A172 (cell line): ENCODE measurements at regions not wholly inside any gene's neighbourhood (a gene's known extent, or its start where the extent isn't known, plus 50 kb on each side); places are given as distances from the start of the nearest gene placed in this dataset.

Experiments used
- DNase-seq: peaks from one replicate; pipeline ENCODE4 v3.0.0-alpha.2; 2015; ENCODE audit warnings: low spot score

DNA sequence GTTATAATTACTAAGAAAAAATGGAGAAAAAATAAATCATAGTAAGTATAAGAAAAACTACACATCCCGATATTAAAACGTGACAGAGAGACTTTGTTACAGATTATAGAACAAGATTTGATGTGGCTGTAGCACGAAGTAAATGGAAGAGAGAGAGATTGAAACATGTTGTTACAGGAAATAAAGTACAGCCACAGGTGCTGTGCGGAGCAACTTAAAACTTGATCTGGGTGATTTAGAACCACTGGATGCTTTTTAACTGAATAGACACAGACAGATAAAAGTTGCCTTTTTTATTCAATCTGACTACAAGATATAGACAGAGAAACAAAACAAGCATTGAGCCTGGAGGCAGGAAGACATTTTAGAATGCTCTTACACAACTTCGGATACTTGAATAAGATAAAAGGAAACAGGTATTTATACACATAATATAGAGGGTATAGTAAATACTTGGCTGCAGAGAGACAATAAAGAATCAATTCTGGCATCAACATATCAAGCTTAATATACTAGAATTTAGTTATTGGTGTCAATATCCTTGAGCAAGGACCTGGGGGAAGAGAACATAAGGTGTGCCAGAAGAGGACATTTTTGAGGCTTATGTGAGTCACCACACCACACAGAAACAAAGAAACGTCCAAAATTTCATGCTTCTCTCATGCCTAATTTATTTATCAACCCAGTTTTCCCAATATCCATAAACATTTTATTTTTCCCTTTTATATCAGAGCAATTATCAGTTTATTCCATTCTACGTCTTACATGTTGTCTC is 548.5 kb downstream of the SLITRK1 start:
- no peak for DNase-seq

DNA sequence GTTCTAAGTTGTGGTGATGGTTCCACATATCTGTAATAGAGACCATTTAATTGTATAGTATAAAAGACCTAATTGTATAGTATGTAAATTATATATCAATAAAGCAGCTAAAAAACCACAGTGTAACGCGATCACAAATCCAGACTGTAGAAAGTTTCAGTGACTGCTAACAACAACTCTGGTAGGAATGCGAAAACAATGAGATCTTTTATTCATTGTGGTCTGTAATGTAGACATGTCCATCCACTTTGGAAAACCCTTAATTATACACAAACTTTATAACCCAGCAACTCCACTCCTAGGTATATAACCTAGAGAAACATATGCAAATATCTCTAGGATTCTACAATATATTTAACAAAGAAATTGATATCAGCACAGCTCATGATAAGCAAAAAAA is 549.5 kb downstream of the SLITRK1 start:
- DNase-seq: no peak

DNA sequence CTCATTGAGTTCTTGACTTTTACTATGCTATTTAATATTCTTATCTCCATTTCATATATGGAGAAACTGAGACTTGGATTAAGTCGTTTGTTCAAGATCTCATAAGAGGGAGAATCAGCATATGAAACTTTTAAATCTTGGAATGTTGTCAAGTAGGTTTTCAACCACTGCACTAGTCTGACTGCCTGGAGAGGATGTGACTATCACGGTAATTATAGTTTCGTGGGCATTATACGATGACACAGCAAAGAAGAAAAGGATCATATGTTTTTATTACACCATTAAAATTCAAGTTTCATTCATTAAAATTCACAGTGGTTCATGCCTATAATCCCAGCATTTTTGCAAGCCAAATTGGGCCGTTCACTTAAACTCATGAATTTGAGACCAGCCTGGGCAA is 555.2 kb downstream of the SLITRK1 start:
- no peak for DNase-seq

DNA sequence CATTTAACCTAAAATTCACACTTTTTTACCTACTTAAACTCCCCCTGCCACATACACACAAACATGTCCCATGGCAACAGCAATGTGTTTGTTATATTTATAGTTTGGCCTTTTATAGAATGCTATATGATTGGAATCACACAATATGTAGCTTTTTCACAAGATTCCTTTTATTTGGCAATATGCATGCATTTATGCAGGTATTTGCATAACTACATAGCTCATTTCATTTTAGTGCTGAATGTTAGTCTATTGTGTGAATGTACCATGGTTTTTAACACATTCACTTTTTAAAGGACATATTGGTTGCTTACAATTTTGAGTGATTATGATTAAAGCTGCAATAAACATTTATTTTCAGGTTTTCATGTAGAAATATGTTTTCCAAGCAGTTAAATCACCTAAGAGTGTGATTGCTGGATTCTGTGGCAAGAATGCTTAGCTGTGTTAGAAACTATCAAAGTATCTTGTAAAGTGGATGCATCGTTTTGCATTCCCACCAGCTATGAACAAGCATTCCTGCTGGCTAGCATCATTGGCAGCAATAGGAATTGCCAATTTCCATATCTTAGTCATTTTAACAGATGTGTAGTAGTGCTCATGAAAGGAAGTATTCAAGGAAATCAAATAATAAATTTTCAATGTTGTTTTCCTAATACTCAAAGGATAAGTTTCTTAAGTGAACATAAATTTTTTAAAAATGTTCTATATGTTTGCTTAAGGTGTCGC is 557.0 kb downstream of the SLITRK1 start:
- DNase-seq: no peak

DNA sequence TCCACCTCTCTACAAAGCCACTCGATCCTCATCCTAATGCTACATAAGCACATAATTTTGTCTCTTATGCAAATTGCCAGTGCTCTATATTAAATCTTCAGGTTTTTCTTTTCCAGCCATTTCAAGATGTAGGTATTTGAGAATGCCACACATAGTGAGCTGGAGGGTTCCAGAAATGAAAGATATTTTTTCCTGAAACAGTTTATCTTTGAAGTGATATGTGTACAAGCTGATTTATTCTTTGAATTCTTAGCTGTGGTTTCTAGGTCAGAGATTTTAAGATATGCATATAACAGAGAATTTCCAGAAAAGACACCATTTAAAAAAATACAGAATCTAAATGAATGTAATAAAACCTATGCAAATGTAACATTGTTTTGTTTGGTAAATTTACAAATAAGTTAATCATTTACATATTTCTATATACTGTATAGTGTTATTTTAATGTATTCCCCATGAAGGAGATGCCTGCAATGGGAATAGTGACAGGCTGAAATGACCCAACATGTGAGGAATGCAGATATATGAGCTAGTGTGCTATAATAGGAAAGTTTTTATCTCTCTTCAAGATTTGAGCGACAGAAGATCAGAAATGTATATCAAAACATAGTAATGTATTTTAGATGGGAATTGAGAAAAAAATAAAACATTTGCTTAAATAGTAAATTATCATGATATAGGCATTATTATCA is 570.2 kb downstream of the SLITRK1 start:
- DNase-seq: peak; percentile 24

DNA sequence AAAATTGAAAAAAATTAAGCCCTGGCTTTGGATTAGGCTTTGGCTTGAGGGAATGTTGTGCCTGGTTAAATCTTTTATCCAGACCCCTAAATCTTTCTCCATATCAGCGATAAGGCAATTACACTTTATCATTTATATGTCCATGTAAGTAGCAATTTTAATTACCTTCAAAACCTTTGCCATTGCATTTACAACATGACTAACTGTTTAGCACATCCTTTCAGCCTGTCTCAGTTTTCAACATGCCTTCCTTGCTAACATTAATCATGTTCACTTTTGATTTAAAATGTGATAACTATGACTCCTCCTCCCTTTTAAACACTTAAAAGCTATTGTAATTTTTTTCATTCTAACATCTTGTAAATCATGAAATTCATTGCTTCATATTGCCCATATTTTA is 583.7 kb downstream of the SLITRK1 start:
- DNase-seq: no peak

DNA sequence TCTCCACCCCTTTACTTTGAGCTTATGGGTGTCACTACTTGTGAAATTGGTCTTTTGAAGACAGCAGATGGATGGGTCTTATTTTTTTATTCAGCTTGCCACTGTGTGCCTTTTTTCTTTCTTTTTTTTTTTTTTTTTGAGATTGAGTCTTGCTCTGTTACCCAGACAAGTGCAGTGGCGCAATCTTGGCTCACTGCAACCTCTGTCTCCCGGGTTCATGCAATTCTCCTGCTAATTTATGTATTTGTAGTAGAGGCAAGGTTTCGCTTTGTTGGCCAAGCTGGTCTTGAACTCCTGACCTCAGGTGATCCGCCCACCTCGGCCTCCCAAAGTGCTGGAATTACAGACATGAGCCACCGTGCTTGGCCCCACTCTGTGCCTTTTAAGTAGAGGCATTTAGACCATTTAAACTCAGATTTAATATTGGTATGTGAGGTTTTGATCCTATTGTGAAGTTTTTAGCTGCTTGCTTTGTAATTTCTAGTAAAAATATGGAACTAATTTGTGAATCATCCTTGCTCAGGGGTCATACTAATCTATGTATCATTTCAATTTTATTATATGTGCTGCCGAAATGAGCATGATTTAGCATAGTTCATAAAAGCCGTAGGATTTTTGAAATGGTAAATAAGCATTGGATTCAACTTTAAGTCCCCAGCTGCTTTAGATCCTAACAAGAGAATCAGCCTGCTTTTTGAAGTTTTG is 584.5 kb downstream of the SLITRK1 start:
- DNase-seq: no peak

DNA sequence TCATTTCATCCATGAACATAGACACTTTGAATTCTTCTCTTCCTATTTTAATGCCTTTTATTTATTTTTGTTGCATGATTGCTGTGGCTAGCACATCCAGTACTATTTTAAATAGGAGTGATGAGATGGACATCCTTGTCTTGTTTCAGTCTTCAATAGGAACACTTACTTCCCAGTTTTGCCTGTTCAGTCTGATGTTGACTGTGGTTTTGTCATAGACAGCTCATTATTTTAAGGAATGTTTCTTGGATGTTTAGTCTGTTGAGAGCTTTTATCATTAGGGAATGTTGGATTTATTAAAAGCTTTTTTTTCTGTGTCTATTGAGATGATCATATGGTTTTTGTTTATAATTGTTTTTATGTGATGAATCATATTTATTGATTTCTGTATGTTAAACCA is 586.6 kb downstream of the SLITRK1 start:
- no peak for DNase-seq

DNA sequence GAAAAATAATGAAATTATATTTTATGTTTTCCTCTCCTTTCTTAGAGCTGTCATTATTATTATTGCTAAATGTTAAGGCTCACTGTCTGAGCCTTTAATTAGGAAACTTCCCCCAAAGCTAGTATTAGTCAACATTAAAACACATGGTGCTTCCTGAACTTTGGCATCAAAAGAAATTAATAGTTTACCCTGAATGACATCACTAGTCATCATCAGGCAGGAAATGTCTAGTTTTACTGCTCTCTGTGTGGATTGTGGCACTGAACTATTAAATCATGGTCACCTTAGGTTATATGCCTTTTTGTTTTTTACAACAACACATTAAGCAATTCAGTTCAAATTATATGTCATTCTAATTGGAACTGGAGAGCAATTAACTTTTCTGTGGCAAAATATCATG is 595.5 kb downstream of the SLITRK1 start:
- peak; percentile 13 for DNase-seq

DNA sequence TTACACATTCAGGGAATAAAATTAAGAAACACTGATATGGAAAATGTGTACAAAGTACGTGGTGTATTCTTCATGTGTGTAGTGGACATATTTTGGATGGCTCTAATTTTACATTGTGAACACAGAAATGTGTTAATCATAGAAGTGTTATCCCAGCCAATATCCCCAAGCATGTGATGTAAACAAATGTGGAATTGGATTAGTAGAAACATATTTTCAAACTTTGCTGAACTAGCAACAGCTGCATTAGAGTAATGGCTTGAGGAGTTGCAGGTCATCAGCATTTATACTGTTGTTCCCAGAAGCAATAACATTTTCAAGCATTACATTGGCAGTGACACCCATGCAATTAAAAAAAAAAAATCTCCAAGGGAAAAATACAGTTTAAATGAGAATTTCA is 600.6 kb downstream of the SLITRK1 start:
- DNase-seq: no peak

DNA sequence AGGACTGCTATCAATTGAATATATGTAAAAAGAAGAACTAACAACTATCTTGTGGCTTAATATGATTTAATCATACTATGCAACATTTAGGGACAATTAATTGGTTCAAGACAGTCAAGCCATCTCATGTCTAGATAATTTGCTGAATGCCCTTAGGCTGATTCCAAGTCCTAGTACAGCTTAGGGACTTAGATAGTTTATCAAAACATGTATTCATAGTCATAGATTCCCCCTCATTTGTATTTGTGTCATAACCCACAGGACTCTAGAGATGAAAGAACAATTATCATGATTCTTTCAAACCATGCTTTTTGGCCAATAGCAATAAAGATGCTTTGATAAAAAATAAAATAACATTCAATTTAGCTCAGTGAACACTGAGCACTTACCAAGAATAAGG is 607.6 kb downstream of the SLITRK1 start:
- no peak for DNase-seq

DNA sequence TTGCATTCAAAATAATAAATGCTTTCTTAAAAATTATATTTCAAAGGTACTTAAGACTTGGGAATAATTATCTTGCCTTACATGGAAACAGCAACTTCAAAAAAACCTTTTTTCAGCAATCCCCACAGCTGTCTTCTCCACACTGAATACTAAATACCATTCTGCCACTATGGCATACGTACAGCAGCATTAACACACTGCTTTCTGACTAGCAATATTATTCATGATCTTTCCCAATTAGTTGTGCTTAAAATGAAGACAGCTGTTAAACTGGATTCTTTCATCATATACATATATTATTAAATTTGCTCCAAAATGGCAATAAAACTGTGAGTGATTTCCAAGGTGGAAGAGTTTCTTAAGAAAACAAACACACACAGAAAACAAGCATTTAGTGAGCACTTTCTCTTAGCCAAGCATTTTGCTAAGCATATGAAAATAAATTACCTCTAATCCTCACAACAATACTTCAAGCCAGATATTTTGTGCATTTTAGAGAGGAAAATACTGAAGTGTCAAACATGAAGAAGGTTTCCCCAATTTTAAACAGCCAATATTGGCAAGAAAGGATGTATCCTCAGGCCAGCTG is 609.5 kb downstream of the SLITRK1 start:
- DNase-seq: no peak

DNA sequence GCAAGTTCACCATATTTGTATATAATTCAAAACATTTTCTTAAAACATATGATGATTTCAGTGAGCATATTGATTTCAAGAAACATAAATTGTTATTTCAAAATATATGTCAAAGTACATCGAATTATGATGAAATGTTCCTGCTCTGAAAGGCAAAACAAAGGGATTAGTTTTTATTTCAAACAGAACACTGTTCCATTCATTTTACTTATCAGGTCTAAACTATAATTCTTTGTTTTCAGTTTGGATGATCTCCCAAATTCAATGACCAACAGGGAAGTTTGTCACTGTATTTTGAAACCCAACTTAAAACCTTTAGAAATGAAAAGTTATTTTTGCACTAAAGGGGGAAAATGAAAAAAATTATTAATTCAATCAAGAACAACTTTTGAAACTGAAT is 610.2 kb downstream of the SLITRK1 start:
- no peak for DNase-seq

DNA sequence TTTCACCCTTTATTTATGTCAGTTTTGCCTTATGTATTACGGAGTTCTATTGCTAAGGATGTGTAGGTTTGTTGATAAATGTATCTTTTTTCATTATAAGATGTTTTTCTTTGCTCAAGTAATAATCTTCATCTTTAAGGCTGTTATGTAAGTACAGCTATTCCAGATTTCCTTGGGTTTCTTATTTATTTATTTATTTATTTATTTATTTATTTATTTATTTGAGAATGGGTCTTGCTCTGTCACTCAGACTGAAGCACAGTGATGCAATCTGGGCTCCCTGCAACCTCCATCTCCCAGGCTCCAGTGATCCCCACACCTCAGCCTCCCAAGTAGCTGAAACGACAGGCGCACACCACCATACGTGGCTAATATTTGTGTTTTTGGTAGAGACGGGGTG is 617.0 kb downstream of the SLITRK1 start:
- DNase-seq: no peak

DNA sequence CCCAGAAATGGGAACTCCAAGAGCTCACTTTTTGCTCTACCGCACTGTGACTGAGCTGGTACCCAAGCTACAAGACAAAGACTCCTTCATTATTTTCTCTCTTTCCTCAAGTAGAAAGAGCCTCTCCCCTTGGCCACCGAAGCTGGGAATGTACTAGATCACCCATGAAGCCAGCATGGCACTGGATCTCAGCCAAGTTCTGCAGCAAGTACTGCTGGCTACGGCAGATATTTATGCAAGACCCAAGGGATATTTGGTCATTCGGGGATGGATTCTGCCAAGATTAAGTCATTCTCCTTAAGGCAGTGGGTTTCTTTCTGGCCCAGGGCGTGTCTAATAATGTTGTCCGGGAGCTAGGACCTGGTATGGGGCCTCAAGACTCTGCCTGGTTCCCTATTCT is 633.5 kb downstream of the SLITRK1 start:
- no peak for DNase-seq

DNA sequence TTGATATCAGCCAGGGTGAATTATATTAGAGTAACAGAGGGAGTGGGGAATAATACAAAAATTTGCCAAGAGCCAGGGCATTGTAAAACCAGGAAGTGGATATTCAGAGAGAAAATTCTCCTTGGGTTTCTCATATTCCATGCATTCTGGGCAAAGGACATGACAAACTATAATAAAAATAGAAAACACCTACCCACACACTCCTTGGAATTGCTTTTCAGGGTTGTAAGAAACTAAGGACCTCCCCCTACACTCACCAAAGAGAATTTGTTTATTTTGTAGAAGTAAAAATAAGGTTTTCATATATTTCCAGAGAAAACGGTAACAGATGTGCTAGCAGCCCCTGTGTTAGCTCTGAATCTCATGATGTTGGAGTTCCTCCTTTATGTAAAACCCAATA is 649.6 kb downstream of the SLITRK1 start:
- DNase-seq: no peak

DNA sequence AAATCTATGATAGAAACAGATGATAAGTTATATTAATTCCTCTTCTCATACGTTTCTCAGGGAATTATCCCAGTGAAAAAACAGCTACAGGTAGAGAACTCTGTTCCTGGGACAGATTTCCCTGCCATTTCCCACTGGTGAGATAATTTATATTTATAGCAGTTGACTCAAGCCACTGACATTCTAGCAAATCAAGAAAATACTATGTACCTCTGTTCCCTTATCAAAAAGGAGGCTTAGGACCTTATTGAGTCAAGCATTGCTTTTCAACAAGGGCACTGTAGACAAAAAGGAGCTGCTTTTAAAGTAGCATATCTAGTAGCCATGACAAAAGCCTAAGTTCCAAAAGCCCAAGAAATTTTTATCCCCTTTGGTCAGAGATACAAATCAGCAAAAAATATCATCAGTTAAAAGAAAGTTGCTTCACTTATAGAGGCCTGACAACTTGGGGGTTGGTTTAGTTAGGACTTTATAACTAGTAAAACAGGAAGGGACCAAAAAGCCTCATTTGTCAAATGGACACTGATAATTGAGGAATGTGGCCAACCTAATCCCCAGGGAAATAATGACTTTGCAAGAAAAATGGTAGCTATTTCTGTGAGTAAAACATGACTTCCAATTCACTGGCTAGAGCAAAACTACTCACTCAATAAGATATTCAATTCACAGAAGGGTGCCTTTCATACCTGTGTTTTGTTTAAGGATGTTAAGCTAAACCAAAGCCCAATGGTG is 652.5 kb downstream of the SLITRK1 start:
- DNase-seq: peak; percentile 18

DNA sequence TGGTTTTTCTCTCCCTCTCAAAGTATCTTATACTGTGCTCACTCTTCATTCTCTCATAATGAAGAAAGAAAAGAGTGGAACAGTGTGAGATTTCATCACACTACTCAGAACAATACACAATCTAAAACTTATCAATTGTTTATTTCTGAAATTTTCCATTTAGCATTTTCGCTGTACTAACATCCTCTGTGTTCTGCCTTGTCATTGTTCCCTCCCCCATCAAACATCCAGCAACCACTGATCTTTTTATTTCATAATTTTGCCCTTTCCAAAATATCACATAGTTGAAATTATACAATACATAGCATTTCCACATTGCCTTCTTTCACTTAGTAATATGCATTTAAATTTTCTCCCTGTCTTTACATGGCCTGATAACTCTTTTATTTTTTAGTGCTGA is 658.7 kb downstream of the SLITRK1 start:
- no peak for DNase-seq

DNA sequence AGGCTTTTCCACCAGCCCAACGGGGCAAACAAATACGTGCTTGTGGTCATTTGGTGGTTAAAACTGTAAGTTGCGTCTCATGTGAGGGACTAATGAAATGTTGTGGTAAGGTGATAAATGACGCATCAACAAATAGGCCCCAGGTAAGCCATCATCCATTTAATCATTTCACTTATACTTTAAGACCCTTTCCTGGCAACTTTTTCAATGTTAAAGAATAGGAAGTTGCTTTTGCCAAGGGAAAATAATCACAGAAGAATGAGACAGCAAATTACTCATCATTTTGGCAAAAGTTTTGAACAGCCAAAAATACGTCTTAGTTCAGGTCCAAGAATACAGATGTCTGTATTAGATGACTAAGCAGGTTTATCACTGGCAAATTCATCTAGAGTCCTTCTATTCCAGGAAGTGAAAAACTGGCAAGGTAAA is 660.4 kb downstream of the SLITRK1 start:
- peak; percentile 65 for DNase-seq

DNA sequence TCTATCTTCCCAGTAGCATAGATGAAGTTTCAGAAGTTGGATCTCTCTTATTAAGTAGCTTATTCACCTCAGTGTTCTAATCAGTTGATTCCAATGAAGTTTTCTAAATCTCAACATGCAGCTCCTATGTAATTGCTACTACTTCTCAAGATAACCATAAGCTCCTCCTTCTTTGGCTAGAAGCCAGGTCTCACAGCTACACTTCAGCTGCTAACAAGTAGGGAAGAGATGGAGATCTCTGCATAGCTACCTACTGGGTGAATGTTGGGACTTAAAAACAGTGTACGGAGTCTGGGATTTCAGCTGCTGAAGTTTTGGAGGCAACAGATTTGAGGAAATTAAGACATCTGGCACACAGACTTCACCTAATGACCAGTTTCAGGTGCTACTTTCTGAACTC is 661.0 kb downstream of the SLITRK1 start:
- peak; percentile 51 for DNase-seq

DNA sequence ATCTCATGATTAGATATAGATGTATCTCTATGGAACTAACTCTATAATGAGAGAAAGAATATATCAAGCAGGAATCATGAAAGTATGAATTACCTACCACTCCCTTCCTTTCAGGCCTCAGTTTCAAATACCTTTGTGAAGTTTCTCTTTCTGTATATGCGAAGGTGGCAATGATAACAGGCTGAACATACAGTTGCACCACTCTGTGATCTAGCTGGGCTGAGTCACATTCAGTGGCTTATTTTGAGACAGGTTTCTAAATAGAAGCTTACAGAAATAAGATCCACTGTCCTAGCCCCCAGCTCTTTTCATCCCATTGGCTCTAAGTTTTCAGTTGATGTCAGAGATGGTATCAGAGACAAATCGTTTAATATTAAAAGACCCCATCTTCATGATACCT is 662.0 kb downstream of the SLITRK1 start:
- DNase-seq: no peak
